ENCODE measurements at regions not wholly inside any gene's neighbourhood (a gene's known extent, or its start where the extent isn't known, plus 50 kb on each side); places are given as distances from the start of the nearest gene placed in this dataset.

- Histone ChIP-seq H3K4me1 (ENCODE audit: control insufficient read depth in 1 of 2, insufficient read depth in 2 of 2, low read length in 2 of 2) (no peaks in the 10 kb centered on the region), H3K27me3 (ENCODE audit: control insufficient read depth in 1 of 2, insufficient read depth in 2 of 2, low read length in 1 of 2) (no peaks in the 10 kb centered on the region), H3K27ac (ENCODE audit: low read depth in 1 of 2, low read length in 2 of 2) (no peak overlapping the region), H3K9me3 (ENCODE audit: control insufficient read depth, low read length) (peaks cover 3% of the 10 kb centered on the region), H3K4me3 (ENCODE audit: low read length in 2 of 2) (no peak overlapping the region), H3K36me3 (ENCODE audit: control insufficient read depth in 1 of 2, insufficient read depth in 2 of 2, low read length in 1 of 2) (no peaks in the 10 kb centered on the region)
- intact Hi-C loops (cut with DNase I) = no loop called here
- WGBS, 2 donors = 66 to 70% methylated on average over 2 of the region's 2 CpGs
- no peak for ATAC-seq (ENCODE audit: low FRiP score)
- no peak for DNase-seq
These were observed 83.1 kb upstream of the IRX5 start for GRCh38 chr16:54847609-54848008.

GRCh38 chr16:54847207-54847606, 83.5 kb upstream of the IRX5 start:
- WGBS, 2 donors = 14 to 17% methylated on average over 5 of the region's 5 CpGs
- H3K4me1 ChIP-seq (ENCODE audit: control insufficient read depth in 1 of 2, insufficient read depth in 2 of 2, low read length in 2 of 2) = no peaks in the 10 kb centered on the region
- intact Hi-C loops (cut with DNase I) = no loop called here
- ATAC-seq (ENCODE audit: low FRiP score) = no peak
- no peaks in the 10 kb centered on the region for H3K27me3 ChIP-seq (ENCODE audit: control insufficient read depth in 1 of 2, insufficient read depth in 2 of 2, low read length in 1 of 2)
- H3K27ac ChIP-seq (ENCODE audit: low read depth in 1 of 2, low read length in 2 of 2) = no peak overlapping the region
- no peak for DNase-seq
- no peak overlapping the region for H3K4me3 ChIP-seq (ENCODE audit: low read length in 2 of 2)
- no peaks in the 10 kb centered on the region for H3K36me3 ChIP-seq (ENCODE audit: control insufficient read depth in 1 of 2, insufficient read depth in 2 of 2, low read length in 1 of 2)
- H3K9me3 ChIP-seq (ENCODE audit: control insufficient read depth, low read length) = peaks cover 4% of the 10 kb centered on the region

- Histone ChIP-seq H3K4me1 (ENCODE audit: control insufficient read depth in 1 of 2, insufficient read depth in 2 of 2, low read length in 2 of 2) (no peaks in the 10 kb centered on the region), H3K4me3 (ENCODE audit: low read length in 2 of 2) (no peak overlapping the region), H3K27me3 (ENCODE audit: control insufficient read depth in 1 of 2, insufficient read depth in 2 of 2, low read length in 1 of 2) (no peaks in the 10 kb centered on the region), H3K36me3 (ENCODE audit: control insufficient read depth in 1 of 2, insufficient read depth in 2 of 2, low read length in 1 of 2) (no peaks in the 10 kb centered on the region), H3K27ac (ENCODE audit: low read depth in 1 of 2, low read length in 2 of 2) (no peak overlapping the region), H3K9me3 (ENCODE audit: control insufficient read depth, low read length) (peaks cover 4% of the 10 kb centered on the region)
- 7 to 16% methylated on average over 4 of the region's 4 CpGs for WGBS, 2 donors
- no peak for DNase-seq
- no peak for ATAC-seq (ENCODE audit: low FRiP score)
- intact Hi-C loops (cut with DNase I) = no loop called here
These were observed 83.9 kb upstream of the IRX5 start for GRCh38 chr16:54846766-54847165.

GRCh38 chr16:54843424-54843750, 87.3 kb upstream of the IRX5 start:
- 99 to 100% methylated on average over 1 of the region's 1 CpG for WGBS, 2 donors
- no peak for DNase-seq
- intact Hi-C loops (cut with DNase I) = no loop called here
- Histone ChIP-seq H3K27me3 (ENCODE audit: control insufficient read depth in 1 of 2, insufficient read depth in 2 of 2, low read length in 1 of 2) (no peaks in the 10 kb centered on the region), H3K27ac (ENCODE audit: low read depth in 1 of 2, low read length in 2 of 2) (no peak overlapping the region), H3K36me3 (ENCODE audit: control insufficient read depth in 1 of 2, insufficient read depth in 2 of 2, low read length in 1 of 2) (no peaks in the 10 kb centered on the region), H3K4me1 (ENCODE audit: control insufficient read depth in 1 of 2, insufficient read depth in 2 of 2, low read length in 2 of 2) (no peaks in the 10 kb centered on the region), H3K4me3 (ENCODE audit: low read length in 2 of 2) (no peak overlapping the region), H3K9me3 (ENCODE audit: control insufficient read depth, low read length) (peaks cover 4% of the 10 kb centered on the region)
- no peak for ATAC-seq (ENCODE audit: low FRiP score)

- WGBS, 2 donors = 91 to 92% methylated on average over 5 of the region's 5 CpGs
These were observed 87.8 kb upstream of the IRX5 start for GRCh38 chr16:54842743-54843423.

GRCh38 chr16:54829691-54830090, 101.0 kb upstream of the IRX5 start:
- no peak for DNase-seq
- ATAC-seq (ENCODE audit: low FRiP score) = no peak
- WGBS, 2 donors = 93 to 96% methylated on average over 12 to 26 of the region's 26 CpGs
- H3K36me3 ChIP-seq (ENCODE audit: control insufficient read depth in 1 of 2, insufficient read depth in 2 of 2, low read length in 1 of 2) = no peaks in the 10 kb centered on the region
- intact Hi-C loops (cut with DNase I) = no loop called here
- H3K4me3 ChIP-seq (ENCODE audit: low read length in 2 of 2) = no peak overlapping the region
- no peaks in the 10 kb centered on the region for H3K4me1 ChIP-seq (ENCODE audit: control insufficient read depth in 1 of 2, insufficient read depth in 2 of 2, low read length in 2 of 2)
- no peaks in the 10 kb centered on the region for H3K27me3 ChIP-seq (ENCODE audit: control insufficient read depth in 1 of 2, insufficient read depth in 2 of 2, low read length in 1 of 2)
- no peak overlapping the region for H3K27ac ChIP-seq (ENCODE audit: low read depth in 1 of 2, low read length in 2 of 2)
- H3K9me3 ChIP-seq (ENCODE audit: control insufficient read depth, low read length) = peaks cover 2% of the 10 kb centered on the region

More at GRCh38 chr16:54842743-54843423, 87.8 kb upstream of the IRX5 start:
- no peaks in the 10 kb centered on the region for H3K27me3 ChIP-seq (ENCODE audit: control insufficient read depth in 1 of 2, insufficient read depth in 2 of 2, low read length in 1 of 2)
- no peak overlapping the region for H3K27ac ChIP-seq (ENCODE audit: low read depth in 1 of 2, low read length in 2 of 2)
- intact Hi-C loops (cut with DNase I) = no loop called here
- no peak overlapping the region for H3K4me3 ChIP-seq (ENCODE audit: low read length in 2 of 2)
- DNase-seq (no peak), ATAC-seq (ENCODE audit: low FRiP score) (no peak)
- H3K4me1 ChIP-seq (ENCODE audit: control insufficient read depth in 1 of 2, insufficient read depth in 2 of 2, low read length in 2 of 2) = no peaks in the 10 kb centered on the region
- peaks cover 4% of the 10 kb centered on the region for H3K9me3 ChIP-seq (ENCODE audit: control insufficient read depth, low read length)
- no peaks in the 10 kb centered on the region for H3K36me3 ChIP-seq (ENCODE audit: control insufficient read depth in 1 of 2, insufficient read depth in 2 of 2, low read length in 1 of 2)

- Histone ChIP-seq H3K27ac (ENCODE audit: low read depth in 1 of 2, low read length in 2 of 2) (no peak overlapping the region), H3K27me3 (ENCODE audit: control insufficient read depth in 1 of 2, insufficient read depth in 2 of 2, low read length in 1 of 2) (no peaks in the 10 kb centered on the region), H3K4me1 (ENCODE audit: control insufficient read depth in 1 of 2, insufficient read depth in 2 of 2, low read length in 2 of 2) (no peaks in the 10 kb centered on the region), H3K9me3 (ENCODE audit: control insufficient read depth, low read length) (peaks cover 2% of the 10 kb centered on the region), H3K4me3 (ENCODE audit: low read length in 2 of 2) (no peak overlapping the region), H3K36me3 (ENCODE audit: control insufficient read depth in 1 of 2, insufficient read depth in 2 of 2, low read length in 1 of 2) (no peaks in the 10 kb centered on the region)
- WGBS, 2 donors = 78% methylated on average over 4 of the region's 4 CpGs
- DNase-seq (no peak), ATAC-seq (ENCODE audit: low FRiP score) (no peak)
- intact Hi-C loops (cut with DNase I) = no loop called here
These were observed 107.8 kb upstream of the IRX5 start for GRCh38 chr16:54822892-54823291.

- H3K9me3 ChIP-seq (ENCODE audit: control insufficient read depth, low read length) = peaks cover 2% of the 10 kb centered on the region
- H3K27ac ChIP-seq (ENCODE audit: low read depth in 1 of 2, low read length in 2 of 2) = no peak overlapping the region
- no peaks in the 10 kb centered on the region for H3K4me1 ChIP-seq (ENCODE audit: control insufficient read depth in 1 of 2, insufficient read depth in 2 of 2, low read length in 2 of 2)
- no peaks in the 10 kb centered on the region for H3K36me3 ChIP-seq (ENCODE audit: control insufficient read depth in 1 of 2, insufficient read depth in 2 of 2, low read length in 1 of 2)
- H3K4me3 ChIP-seq (ENCODE audit: low read length in 2 of 2) = no peak overlapping the region
- intact Hi-C loops (cut with DNase I) = no loop called here
- DNase-seq (no peak), ATAC-seq (ENCODE audit: low FRiP score) (no peak)
- 94 to 95% methylated on average over 5 of the region's 5 CpGs for WGBS, 2 donors
- no peaks in the 10 kb centered on the region for H3K27me3 ChIP-seq (ENCODE audit: control insufficient read depth in 1 of 2, insufficient read depth in 2 of 2, low read length in 1 of 2)
These were observed 108.2 kb upstream of the IRX5 start for GRCh38 chr16:54822492-54822891.

- intact Hi-C loops (cut with DNase I) = no loop called here
- 85 to 91% methylated on average over 2 of the region's 2 CpGs for WGBS, 2 donors
- Histone ChIP-seq H3K27ac (ENCODE audit: low read depth in 1 of 2, low read length in 2 of 2) (no peak overlapping the region), H3K4me3 (ENCODE audit: low read length in 2 of 2) (no peak overlapping the region), H3K4me1 (ENCODE audit: control insufficient read depth in 1 of 2, insufficient read depth in 2 of 2, low read length in 2 of 2) (no peaks in the 10 kb centered on the region), H3K27me3 (ENCODE audit: control insufficient read depth in 1 of 2, insufficient read depth in 2 of 2, low read length in 1 of 2) (no peaks in the 10 kb centered on the region), H3K36me3 (ENCODE audit: control insufficient read depth in 1 of 2, insufficient read depth in 2 of 2, low read length in 1 of 2) (no peaks in the 10 kb centered on the region), H3K9me3 (ENCODE audit: control insufficient read depth, low read length) (no peaks in the 10 kb centered on the region)
- DNase-seq = no peak
- no peak for ATAC-seq (ENCODE audit: low FRiP score)
These were observed 108.9 kb upstream of the IRX5 start for GRCh38 chr16:54821731-54822130.

All from aorta (tissue), 5 donors.